ENCODE measurements at regions not wholly inside any gene's neighbourhood (a gene's known extent, or its start where the extent isn't known, plus 50 kb on each side); places are given as distances from the start of the nearest gene placed in this dataset.

DNA sequence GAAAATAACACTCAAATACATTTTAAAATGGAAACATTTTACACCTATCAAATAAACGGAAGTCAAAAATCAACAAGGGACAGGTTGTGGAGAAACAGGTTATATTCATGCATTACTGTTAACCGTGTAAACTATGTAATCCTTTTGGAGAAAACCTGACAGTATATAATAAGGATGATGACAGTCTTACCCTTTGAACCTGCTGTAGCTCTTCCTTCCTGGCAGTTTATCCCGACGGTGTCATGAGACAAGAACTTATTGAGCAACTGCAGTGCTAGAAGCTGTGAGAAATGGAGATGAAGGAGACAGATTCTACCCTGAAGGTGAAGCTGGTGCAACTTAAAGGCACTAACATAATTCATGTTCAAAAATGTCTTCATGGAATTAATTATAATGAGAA is 76.7 kb downstream of the PLEKHG1 start:
- no peak for TF ChIP-seq POLR2AphosphoS5 (IDR thresholded peaks at IDR 0.05; ENCODE audit: low read depth, low read length)
- TF ChIP-seq POLR2A (IDR thresholded peaks at IDR 0.05; ENCODE audit: low read depth, low read length) = no peak
- no peak for TF ChIP-seq TAF1 (IDR thresholded peaks at IDR 0.05; ENCODE audit: borderline replicate concordance, low read depth, low read length)

All from GM12892 (cell line).